ENCODE measurements at regions not wholly inside any gene's neighbourhood (a gene's known extent, or its start where the extent isn't known, plus 50 kb on each side); places are given as distances from the start of the nearest gene placed in this dataset.
"Not testable (repeated sequence)": the region's sequence is repeated elsewhere in the genome, so short reads cannot be mapped to it uniquely, and the experiment has no call there.

GRCh38 chr22:33221568-33221967 lies 163.4 kb upstream of the SYN3 start:
- no peak for DNase-seq

- no peak for DNase-seq
Observed at GRCh38 chr22:33220476-33221080, 162.4 kb upstream of the SYN3 start.

- DNase-seq = no peak
Observed at GRCh38 chr22:33219648-33220384, 161.6 kb upstream of the SYN3 start.

- no peak for DNase-seq
Observed at GRCh38 chr22:33213383-33214075, 155.3 kb upstream of the SYN3 start.

- DNase-seq = peak; percentile 0
Observed at GRCh38 chr22:33209930-33210784, 152.0 kb upstream of the SYN3 start.

- no peak for DNase-seq
Observed at GRCh38 chr22:33204408-33204807, 146.2 kb upstream of the SYN3 start.

- no peak for DNase-seq
Observed at GRCh38 chr22:33202455-33202854, 144.3 kb upstream of the SYN3 start.

- no peak for DNase-seq
Observed at GRCh38 chr22:33194529-33195077, 136.4 kb upstream of the SYN3 start.

- DNase-seq = no peak
Observed at GRCh38 chr22:33192156-33192555, 134.0 kb upstream of the SYN3 start.

GRCh38 chr22:33188326-33188725 lies 130.1 kb upstream of the SYN3 start:
- no peak for DNase-seq

GRCh38 chr22:33186816-33187215 lies 128.6 kb upstream of the SYN3 start:
- DNase-seq = no peak

- DNase-seq = no peak
Observed at GRCh38 chr22:33180356-33180755, 122.2 kb upstream of the SYN3 start.

GRCh38 chr22:33167998-33168790 lies 110.0 kb upstream of the SYN3 start:
- no peak for DNase-seq

- DNase-seq = no peak
Observed at GRCh38 chr22:33166206-33166605, 108.0 kb upstream of the SYN3 start.

- DNase-seq = no peak
Observed at GRCh38 chr22:33163815-33164214, 105.6 kb upstream of the SYN3 start.

GRCh38 chr22:33162196-33162595 lies 104.0 kb upstream of the SYN3 start:
- no peak for DNase-seq

GRCh38 chr22:33160525-33160924 lies 102.3 kb upstream of the SYN3 start:
- DNase-seq = no peak

- DNase-seq = not testable (repeated sequence)
Observed at GRCh38 chr22:33154967-33155366, 96.8 kb upstream of the SYN3 start.

GRCh38 chr22:33149611-33150010 lies 91.4 kb upstream of the SYN3 start:
- DNase-seq = no peak

- no peak for DNase-seq
Observed at GRCh38 chr22:33144721-33145120, 86.5 kb upstream of the SYN3 start.

- no peak for DNase-seq
Observed at GRCh38 chr22:33142282-33143055, 84.3 kb upstream of the SYN3 start.

All from NCI-H345 (cell line).